ENCODE measurements at regions not wholly inside any gene's neighbourhood (a gene's known extent, or its start where the extent isn't known, plus 50 kb on each side); places are given as distances from the start of the nearest gene placed in this dataset.

- Histone ChIP-seq H3K27me3 (replicated peaks; ENCODE audit: insufficient read depth) (no peaks in the 10 kb centered on the region), H3K4me3 (no peak overlapping the region), H3K9me3 (no peaks in the 10 kb centered on the region), H3K4me1 (ENCODE audit: control insufficient read depth in 1 of 2, low read depth in 2 of 2) (no peaks in the 10 kb centered on the region), H3K36me3 (no peaks in the 10 kb centered on the region), H3K27ac (no peak overlapping the region)
- TF ChIP-seq CTCF (IDR thresholded peaks at IDR 0.05): no peak
- ATAC-seq (ENCODE audit: insufficient number of reproducible peaks, low FRiP score, low read depth) (no peak), DNase-seq (ENCODE audit: low spot score) (no peak)
Measured at GRCh38 chr4:164109503-164109902, 615.0 kb downstream of the TMA16 start.

- Histone ChIP-seq H3K27me3 (replicated peaks; ENCODE audit: insufficient read depth) (no peaks in the 10 kb centered on the region), H3K9me3 (no peaks in the 10 kb centered on the region), H3K4me1 (ENCODE audit: control insufficient read depth in 1 of 2, low read depth in 2 of 2) (no peaks in the 10 kb centered on the region), H3K4me3 (no peak overlapping the region), H3K36me3 (no peaks in the 10 kb centered on the region), H3K27ac (no peak overlapping the region)
- ATAC-seq (ENCODE audit: insufficient number of reproducible peaks, low FRiP score, low read depth) (no peak), DNase-seq (ENCODE audit: low spot score) (no peak)
- no peak for TF ChIP-seq CTCF (IDR thresholded peaks at IDR 0.05)
Measured at GRCh38 chr4:164115236-164115635, 620.7 kb downstream of the TMA16 start.

- Histone ChIP-seq H3K27me3 (replicated peaks; ENCODE audit: insufficient read depth) (no peaks in the 10 kb centered on the region), H3K4me1 (ENCODE audit: control insufficient read depth in 1 of 2, low read depth in 2 of 2) (no peaks in the 10 kb centered on the region), H3K9me3 (no peaks in the 10 kb centered on the region), H3K27ac (no peak overlapping the region), H3K36me3 (no peaks in the 10 kb centered on the region), H3K4me3 (no peak overlapping the region)
- ATAC-seq (ENCODE audit: insufficient number of reproducible peaks, low FRiP score, low read depth) (no peak), DNase-seq (ENCODE audit: low spot score) (no peak)
- TF ChIP-seq CTCF (IDR thresholded peaks at IDR 0.05): no peak
Measured at GRCh38 chr4:164116286-164116685, 621.8 kb downstream of the TMA16 start.

DNA sequence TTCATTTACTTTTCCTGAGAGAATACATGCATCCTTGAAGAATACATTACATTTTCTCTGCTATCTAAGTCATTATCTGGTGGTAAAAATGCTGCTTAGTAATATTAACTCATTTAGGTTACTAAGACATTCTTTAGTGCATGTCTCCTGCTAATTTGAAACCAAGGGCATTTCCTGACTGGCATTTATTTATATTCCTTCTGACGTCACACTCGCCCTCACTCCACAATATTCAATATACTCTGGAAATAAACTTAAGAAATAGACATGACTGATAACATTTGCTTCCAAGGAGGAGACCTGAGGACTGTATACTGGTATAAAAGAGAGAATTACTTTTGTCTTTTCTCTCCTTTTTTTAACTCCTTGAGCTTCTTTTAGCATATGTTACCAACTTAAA lies 619.5 kb upstream of the SMIM31 start:
- H3K4me3 ChIP-seq: no peak overlapping the region
- H3K27me3 ChIP-seq (replicated peaks; ENCODE audit: insufficient read depth): no peaks in the 10 kb centered on the region
- no peak for DNase-seq (ENCODE audit: low spot score)
- TF ChIP-seq CTCF (IDR thresholded peaks at IDR 0.05): no peak
- no peaks in the 10 kb centered on the region for H3K4me1 ChIP-seq (ENCODE audit: control insufficient read depth in 1 of 2, low read depth in 2 of 2)
- no peaks in the 10 kb centered on the region for H3K36me3 ChIP-seq
- ATAC-seq (ENCODE audit: insufficient number of reproducible peaks, low FRiP score, low read depth): no peak
- H3K9me3 ChIP-seq: no peaks in the 10 kb centered on the region
- no peak overlapping the region for H3K27ac ChIP-seq

DNA sequence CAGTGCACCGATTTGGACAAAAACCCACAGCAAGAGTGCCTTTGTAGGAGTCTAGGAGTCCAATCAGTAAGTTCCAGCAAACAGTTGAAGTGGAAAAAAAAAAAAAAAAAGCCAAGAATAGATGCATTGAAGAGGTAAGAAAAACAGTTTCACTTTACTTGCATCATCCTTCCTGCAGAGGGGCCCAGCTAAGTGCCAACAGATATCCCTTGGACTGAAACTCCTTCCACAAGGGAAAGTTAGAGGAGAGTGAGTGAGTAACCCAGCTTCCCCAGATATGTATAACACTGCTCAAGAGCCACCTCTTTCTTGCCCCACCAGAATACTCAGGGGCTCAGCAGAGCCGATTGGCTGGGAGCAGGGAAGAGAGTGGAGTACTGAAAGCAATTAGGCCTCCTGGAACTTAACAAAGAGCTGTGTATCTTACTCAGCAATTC lies 617.7 kb upstream of the SMIM31 start:
- DNase-seq (ENCODE audit: low spot score) (no peak), ATAC-seq (ENCODE audit: insufficient number of reproducible peaks, low FRiP score, low read depth) (no peak)
- Histone ChIP-seq H3K36me3 (no peaks in the 10 kb centered on the region), H3K4me3 (no peak overlapping the region), H3K4me1 (ENCODE audit: control insufficient read depth in 1 of 2, low read depth in 2 of 2) (no peaks in the 10 kb centered on the region), H3K9me3 (no peaks in the 10 kb centered on the region), H3K27me3 (replicated peaks; ENCODE audit: insufficient read depth) (no peaks in the 10 kb centered on the region), H3K27ac (no peak overlapping the region)
- TF ChIP-seq CTCF (IDR thresholded peaks at IDR 0.05): no peak
